ENCODE measurements at regions not wholly inside any gene's neighbourhood (a gene's known extent, or its start where the extent isn't known, plus 50 kb on each side); places are given as distances from the start of the nearest gene placed in this dataset.

DNA sequence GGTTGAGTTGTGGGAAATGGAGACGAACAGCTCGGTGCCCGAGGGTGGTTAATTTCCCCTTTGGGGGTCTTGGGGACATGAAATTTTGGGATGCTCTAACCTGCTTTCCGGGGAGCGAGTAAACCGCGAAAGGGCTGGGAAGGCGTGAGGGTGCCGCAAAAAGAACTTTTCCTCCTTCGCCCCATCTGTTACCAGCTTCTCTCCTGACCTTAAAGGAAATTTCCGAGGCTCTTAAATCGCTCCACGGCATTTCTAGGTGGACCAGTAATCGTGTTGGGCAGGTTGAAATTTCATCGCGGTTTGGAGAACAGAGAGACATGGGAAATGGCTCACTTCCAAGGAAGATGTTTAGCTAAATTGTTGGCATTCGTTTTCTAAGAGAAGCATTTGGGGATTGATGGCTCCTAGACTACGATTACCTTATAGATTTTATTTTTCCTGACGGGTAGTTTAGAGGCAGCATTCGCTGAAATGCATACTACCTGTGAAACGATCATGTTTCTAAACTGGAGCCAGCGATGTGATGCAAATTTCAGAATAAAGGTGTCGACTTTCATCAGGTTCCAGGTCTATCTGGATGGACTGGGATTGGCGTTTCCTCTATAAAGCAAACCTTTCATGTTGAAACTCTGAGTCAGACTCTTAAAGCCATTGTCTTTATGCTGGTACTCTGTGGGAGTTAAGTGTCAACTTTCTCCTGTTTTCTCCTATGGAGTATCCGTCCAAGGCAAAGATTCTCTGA lies 414.5 kb downstream of the PCNX1 start:
- DNase-seq (ENCODE audit: low read depth): peak; percentile 79
- TF ChIP-seq, protein P1, sequence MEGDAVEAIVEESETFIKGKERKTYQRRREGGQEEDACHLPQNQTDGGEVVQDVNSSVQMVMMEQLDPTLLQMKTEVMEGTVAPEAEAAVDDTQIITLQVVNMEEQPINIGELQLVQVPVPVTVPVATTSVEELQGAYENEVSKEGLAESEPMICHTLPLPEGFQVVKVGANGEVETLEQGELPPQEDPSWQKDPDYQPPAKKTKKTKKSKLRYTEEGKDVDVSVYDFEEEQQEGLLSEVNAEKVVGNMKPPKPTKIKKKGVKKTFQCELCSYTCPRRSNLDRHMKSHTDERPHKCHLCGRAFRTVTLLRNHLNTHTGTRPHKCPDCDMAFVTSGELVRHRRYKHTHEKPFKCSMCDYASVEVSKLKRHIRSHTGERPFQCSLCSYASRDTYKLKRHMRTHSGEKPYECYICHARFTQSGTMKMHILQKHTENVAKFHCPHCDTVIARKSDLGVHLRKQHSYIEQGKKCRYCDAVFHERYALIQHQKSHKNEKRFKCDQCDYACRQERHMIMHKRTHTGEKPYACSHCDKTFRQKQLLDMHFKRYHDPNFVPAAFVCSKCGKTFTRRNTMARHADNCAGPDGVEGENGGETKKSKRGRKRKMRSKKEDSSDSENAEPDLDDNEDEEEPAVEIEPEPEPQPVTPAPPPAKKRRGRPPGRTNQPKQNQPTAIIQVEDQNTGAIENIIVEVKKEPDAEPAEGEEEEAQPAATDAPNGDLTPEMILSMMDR (IDR thresholded peaks at IDR 0.05; ENCODE audit: low read length, missing control alignments): no peak
- peak overlapping the region; percentile 79 for H3K4me3 ChIP-seq (replicated peaks; ENCODE audit: low read depth, low read length)

- DNase-seq (ENCODE audit: low read depth): peak; percentile 79
- peak overlapping the region; percentile 79 for H3K4me3 ChIP-seq (replicated peaks; ENCODE audit: low read depth, low read length)
- TF ChIP-seq, protein P1 (IDR thresholded peaks at IDR 0.05; ENCODE audit: low read length, missing control alignments): peak; percentile 73
Observed at GRCh38 chr14:71322655-71323250, 415.5 kb downstream of the PCNX1 start.

- TF ChIP-seq, protein P1 (IDR thresholded peaks at IDR 0.05; ENCODE audit: low read length, missing control alignments): no peak
- peak overlapping the region; percentile 28 for H3K4me3 ChIP-seq (replicated peaks; ENCODE audit: low read depth, low read length)
- peak; percentile 72 for DNase-seq (ENCODE audit: low read depth)
Observed at GRCh38 chr14:71324767-71325272, 417.6 kb downstream of the PCNX1 start.

DNA sequence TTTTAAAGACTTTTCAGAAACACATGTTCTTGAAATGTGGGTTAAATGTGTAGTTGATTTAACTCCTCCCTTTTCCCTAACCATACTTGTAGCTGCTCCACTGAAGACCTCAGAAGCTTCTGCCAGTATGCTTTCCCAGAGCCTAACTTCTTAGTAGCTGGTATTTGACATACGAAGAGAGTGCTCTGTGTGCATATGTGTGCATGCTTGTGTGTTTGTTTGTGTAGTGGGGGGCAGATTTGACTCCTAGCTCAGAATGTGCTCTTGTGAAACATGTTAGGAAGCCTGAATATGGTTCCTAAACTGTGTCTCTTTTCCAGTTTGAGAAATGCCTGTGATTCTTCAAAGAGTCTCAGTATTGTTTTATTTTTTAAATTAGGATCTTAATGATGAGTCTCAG lies 420.4 kb downstream of the PCNX1 start:
- no peak overlapping the region for H3K4me3 ChIP-seq (replicated peaks; ENCODE audit: low read depth, low read length)
- DNase-seq (ENCODE audit: low read depth): no peak
- TF ChIP-seq, protein P1 (IDR thresholded peaks at IDR 0.05; ENCODE audit: low read length, missing control alignments): no peak

DNA sequence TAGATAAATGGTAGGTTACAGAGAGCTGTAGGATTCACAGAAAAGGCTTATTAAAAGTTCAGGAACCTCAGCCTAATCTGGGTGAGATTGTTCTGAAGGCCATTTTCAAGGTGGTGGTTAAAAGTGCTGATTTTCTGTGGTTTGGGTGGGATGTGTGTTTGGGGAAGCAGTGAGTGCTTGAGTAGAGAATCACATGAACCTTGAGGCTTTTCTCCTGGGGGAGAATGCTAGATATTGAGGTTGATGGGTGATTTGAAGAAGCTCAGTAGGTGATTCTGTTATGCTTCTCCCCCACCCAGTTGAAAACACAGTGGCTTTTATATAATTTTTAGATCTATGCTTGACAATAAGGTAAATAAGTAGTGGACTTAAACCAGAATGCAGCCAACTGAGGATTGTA lies 420.9 kb downstream of the PCNX1 start:
- TF ChIP-seq, protein P1 (IDR thresholded peaks at IDR 0.05; ENCODE audit: low read length, missing control alignments): no peak
- H3K4me3 ChIP-seq (replicated peaks; ENCODE audit: low read depth, low read length): no peak overlapping the region
- DNase-seq (ENCODE audit: low read depth): no peak

- TF ChIP-seq, protein P1 (IDR thresholded peaks at IDR 0.05; ENCODE audit: low read length, missing control alignments): no peak
- no peak for DNase-seq (ENCODE audit: low read depth)
- H3K4me3 ChIP-seq (replicated peaks; ENCODE audit: low read depth, low read length): no peak overlapping the region
Observed at GRCh38 chr14:71328954-71329353, 421.7 kb downstream of the PCNX1 start.

All from fibroblast of pulmonary artery (primary cell).